ENCODE measurements at regions not wholly inside any gene's neighbourhood (a gene's known extent, or its start where the extent isn't known, plus 50 kb on each side); places are given as distances from the start of the nearest gene placed in this dataset.
"Not testable (repeated sequence)": the region's sequence is repeated elsewhere in the genome, so short reads cannot be mapped to it uniquely, and the experiment has no call there.

DNA sequence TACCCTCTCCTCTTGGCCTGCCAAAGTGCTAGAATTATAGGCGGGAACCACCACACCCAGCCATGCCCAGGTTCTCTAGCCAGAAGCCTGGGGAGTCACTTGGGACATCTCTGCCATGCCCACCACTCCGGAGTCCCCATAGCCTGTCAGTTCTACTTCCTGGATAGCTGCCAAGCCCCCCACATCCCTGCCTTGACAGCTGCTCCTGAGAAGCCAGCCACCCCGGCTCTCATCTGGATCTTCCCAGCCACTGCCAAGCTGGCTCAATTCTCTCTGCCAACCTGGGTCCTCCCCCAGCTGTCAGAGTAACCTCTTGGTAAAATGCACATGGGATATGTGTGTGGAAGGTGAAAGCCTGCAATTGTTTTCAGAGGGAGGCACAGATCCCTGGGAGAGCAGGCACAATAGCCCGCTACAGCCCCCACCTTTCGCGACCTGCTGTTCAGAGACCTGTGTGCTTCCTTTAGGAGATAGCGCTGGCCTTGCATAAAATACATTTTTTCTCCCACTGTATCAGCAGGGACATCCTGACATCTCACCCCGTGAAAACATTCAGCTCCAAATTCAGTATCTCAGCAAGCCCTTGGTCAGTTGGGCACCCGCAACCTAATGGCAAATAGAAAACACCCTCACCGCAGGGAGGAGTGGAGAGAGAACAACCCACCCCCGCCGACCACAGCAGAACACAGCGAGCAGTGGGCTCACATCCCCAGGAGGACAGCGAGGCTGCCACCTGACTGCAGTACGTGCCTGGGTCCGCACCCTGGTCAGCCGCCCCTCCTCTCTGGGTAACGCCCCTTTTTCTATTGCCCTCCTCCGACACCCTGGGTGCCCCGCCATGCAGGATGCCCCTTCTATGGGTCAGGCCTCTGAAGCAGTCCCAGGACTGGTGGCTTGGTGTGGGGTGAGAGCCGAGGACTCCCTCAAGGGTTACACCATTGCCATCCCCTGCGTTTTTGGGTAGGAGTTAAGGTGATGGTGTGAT is 1342.2 kb downstream of the BRD1 start:
- no peak for DNase-seq (ENCODE audit: low read depth in 4 of 4, low spot score in 2 of 4)

DNA sequence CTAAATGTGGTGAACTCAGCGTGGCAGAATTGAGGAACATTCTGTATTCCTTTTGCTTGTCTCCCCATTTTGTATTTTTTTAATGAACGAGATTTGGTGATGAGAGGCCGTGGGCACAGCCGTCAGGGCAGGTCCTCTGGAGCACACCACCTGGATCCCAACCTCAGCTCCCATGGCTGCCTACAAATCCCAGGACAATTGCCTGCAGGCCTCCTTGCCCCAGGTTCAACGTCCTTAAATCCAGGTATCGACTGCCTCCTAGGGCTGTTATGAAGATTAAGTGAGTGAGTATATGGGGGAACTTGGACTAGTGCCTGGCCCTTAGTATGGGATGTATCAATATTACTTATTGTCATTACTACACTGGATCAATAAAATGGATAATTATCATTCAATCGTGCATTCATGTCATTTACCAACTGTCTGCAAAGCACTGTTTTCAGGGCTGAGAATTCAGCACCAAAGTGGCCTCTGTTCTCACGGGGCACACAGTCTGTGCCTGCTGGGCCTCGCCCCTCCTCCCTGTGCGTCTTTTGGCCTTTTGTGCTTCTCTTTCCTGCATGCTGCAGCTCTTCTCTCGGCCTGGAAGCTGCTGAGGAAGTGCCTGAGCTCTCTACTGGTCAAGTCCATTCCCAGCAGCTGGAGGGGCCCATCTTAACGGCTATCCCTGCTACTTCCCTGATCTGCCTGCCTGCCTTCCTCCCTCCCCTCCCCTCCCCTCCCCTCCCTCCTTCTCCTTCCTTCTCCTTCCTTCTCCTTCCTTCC is 1343.7 kb downstream of the BRD1 start:
- DNase-seq (ENCODE audit: low read depth in 4 of 4, low spot score in 2 of 4) = no peak

GRCh38 chr22:48482771-48483170 is 1344.9 kb downstream of the BRD1 start:
- no peak for DNase-seq (ENCODE audit: low read depth in 4 of 4, low spot score in 2 of 4)

- DNase-seq (ENCODE audit: low read depth in 4 of 4, low spot score in 2 of 4) = not testable (repeated sequence)
Observed at GRCh38 chr22:48482198-48482597, 1345.5 kb downstream of the BRD1 start.

- DNase-seq (ENCODE audit: low read depth in 4 of 4, low spot score in 2 of 4) = no peak
Observed at GRCh38 chr22:48481748-48482147, 1345.9 kb downstream of the BRD1 start.

DNA sequence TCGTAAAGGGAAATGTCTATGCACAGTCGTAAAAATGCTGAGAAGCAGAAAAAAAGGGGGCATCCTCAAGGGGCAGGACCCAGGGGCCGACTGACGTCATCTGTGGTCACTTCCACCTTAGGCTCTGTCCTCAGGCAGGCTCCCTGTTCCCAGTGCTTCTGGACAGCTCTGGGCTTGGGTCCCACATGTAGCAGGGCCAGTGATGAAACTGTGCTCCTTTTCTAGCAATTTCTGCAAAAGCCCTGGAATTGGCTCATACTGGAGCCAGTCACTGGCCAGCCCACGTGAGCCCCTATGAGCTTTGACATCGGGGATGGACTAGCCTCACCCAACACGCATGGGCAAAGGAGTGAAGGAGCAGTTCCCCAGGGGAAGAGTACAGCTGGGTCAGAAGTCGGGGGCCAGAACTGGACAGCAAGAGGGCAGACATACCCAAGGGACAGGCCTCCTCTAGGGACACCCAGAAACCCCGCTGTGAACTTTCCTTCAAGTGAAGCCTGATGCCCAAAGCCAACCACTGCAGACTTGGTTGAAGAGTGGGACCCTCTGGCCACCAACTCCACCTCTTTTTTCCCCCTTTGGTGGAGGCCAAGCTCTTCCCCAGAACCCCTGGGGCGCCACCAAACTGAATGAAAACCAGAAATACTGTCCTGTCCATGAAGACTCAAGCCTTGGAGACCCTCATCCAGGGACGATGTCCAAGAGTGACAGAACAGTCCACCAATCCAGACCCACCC is 1349.0 kb downstream of the BRD1 start:
- no peak for DNase-seq (ENCODE audit: low read depth in 4 of 4, low spot score in 2 of 4)

GRCh38 chr22:48478124-48478523 is 1349.5 kb downstream of the BRD1 start:
- DNase-seq (ENCODE audit: low read depth in 4 of 4, low spot score in 2 of 4) = no peak

DNA sequence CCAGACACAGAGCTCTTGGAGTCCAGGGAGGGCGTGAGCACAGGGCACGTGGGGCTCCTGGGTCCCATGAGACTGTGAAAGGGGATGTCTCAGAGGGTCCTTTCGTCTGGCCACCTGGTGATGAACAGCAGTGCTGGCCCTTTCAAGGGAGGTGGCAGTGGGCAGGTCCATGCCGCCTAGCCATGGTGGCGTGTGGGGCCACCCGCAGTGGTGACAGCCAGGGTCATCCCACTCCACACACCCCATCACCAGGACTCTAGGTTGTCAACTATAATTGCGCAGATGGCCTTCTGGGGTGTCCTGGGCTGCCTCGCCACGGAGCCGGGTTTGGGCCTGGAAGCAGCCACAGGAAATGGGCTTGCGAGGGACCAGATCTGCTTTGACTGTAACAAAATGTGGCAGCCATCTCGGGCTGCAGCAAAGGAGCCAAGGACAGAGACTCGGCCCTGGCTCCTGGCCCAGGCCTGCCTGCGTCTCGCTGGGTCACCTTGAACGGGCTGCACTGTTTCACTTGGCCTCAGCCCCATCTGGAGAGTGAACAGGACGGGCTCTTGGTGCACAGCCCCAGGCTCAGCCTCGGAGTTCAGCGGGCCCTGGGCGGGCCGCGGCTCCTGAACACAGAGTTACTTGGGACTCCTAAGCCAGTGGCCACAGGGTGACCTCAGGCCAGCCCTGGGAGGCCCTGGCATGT is 1350.5 kb downstream of the BRD1 start:
- no peak for DNase-seq (ENCODE audit: low read depth in 4 of 4, low spot score in 2 of 4)

GRCh38 chr22:48476577-48476976 is 1351.1 kb downstream of the BRD1 start:
- DNase-seq (ENCODE audit: low read depth in 4 of 4, low spot score in 2 of 4) = no peak

DNA sequence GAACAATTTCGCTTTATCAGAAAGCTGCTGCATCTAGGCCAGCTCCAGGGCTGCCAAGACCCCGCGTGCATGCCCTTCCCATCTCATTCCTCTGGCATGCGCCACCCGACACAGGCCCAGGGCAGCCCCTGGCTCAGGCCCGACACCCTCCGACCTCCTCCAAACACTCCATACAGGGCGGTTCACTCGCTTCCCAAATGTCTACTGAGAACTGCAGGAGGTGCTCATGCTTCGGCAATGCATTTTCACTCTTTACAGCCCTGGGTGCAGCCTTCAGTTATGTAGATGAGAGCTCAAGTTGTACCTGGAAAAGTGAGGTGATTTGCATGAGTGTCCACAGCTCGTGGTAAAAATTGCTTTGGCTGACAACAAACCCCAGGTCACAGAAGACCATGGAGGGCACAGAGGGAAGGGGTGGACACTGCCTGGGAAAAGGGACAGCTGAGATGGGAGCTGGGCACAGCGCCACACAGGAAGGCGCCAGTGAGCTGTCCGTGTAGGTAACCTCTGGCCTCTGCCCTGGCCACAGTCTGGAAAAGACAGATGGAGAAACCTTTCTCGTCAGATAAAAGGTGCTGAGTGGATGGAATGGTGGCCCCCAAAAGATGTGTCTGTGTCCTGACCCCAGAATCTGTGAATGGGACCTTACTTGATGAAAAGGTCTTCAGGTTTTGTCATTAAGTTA is 1351.9 kb downstream of the BRD1 start:
- no peak for DNase-seq (ENCODE audit: low read depth in 4 of 4, low spot score in 2 of 4)

- no peak for DNase-seq (ENCODE audit: low read depth in 4 of 4, low spot score in 2 of 4)
Observed at GRCh38 chr22:48474881-48475280, 1352.8 kb downstream of the BRD1 start.

DNA sequence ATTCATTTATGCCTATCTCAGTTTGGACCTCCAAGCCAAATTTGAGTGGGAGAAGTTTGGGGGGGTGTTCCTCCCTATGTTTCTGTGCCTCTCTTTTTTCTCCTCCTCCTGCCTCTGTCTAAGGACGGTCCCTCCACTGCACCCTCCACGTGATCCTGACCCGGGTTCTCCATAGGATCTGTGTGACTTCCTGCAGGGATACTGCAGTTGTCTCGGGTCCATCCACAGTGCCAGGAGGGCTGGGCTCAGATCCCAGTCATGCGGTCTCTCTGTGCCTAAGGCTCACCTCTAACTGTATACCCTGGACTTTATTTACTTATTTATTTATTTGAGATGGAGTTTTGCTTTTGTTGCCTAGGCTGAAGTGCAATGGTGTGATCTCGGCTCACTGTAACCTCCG is 1354.5 kb downstream of the BRD1 start:
- DNase-seq (ENCODE audit: low read depth in 4 of 4, low spot score in 2 of 4) = no peak

DNA sequence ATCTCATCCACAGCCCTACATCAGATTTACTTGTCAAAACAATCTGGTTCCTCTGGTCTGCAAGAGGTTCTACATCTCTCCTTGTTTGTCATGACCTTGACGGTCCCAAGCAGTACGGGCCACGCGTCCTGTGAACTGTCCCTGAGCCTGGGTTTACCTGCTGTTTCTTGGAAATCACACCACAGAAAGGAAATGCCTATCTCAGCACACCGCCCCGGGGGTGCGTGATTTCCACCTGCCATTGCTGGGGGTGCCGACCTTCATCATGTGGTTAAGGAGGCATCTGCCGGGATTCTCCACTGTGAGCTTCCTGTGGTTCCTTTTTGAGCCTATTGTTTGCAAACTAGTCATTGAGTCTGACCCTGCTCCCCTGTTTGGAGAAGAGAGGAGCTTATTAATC is 1363.4 kb downstream of the BRD1 start:
- DNase-seq (ENCODE audit: low read depth in 4 of 4, low spot score in 2 of 4) = no peak

- no peak for DNase-seq (ENCODE audit: low read depth in 4 of 4, low spot score in 2 of 4)
Observed at GRCh38 chr22:48459859-48460823, 1367.5 kb downstream of the BRD1 start.

DNA sequence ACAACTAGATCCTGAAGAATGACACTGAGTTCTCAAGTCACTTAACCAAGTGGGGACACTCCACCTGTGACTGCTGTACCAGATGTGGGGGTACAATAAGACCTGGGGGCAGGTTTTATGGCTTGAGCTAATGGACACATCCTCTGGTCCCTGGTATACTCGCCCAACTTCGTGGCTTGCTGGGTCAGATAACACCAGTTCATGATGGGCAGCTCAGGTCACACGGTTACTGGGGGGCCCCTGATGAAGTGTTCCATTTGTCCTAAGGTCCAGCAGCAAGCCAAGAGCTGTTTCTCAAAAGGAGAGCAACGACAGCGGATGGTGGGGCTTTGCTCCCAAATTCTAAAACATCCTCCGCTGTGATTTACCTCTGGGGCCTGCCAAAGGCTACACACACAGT is 1368.4 kb downstream of the BRD1 start:
- DNase-seq (ENCODE audit: low read depth in 4 of 4, low spot score in 2 of 4) = no peak

DNA sequence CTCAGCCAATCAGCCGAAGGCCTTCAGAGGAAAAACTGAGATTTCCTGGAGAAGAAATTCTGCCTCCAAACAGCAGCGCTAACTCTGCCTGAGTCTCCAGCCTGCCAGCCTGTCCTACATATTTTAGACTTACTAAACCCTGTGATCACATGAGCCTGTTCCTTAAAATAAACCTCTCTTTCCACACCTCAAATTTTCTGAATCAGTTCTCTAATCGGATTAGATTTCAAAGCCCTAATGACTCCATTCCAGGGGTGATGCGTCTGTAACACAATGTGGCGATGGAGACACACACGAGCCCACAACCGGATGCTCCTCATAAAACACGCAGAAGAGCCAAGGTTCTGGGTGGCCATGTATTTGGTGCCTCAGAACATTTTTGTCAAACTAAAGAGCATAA is 1371.2 kb downstream of the BRD1 start:
- DNase-seq (ENCODE audit: low read depth in 4 of 4, low spot score in 2 of 4) = no peak

- no peak for DNase-seq (ENCODE audit: low read depth in 4 of 4, low spot score in 2 of 4)
Observed at GRCh38 chr22:48453751-48454485, 1373.8 kb downstream of the BRD1 start.

GRCh38 chr22:48453171-48453570 is 1374.5 kb downstream of the BRD1 start:
- DNase-seq (ENCODE audit: low read depth in 4 of 4, low spot score in 2 of 4) = no peak

All from left renal cortex interstitium (tissue), 4 donors.